GM18858 (cell line): ENCODE measurements at regions not wholly inside any gene's neighbourhood (a gene's known extent, or its start where the extent isn't known, plus 50 kb on each side); places are given as distances from the start of the nearest gene placed in this dataset.

Source experiments
- ATAC-seq: cut with Tn5 transposase; IDR thresholded peaks from one replicate; pipeline ENCODE4 v1.9.1; 2021; ENCODE audit not compliant: unreplicated experiment

GRCh38 chrX:5113128-5113527 is 1115.5 kb downstream of the NLGN4X start:
- no peak for ATAC-seq

DNA sequence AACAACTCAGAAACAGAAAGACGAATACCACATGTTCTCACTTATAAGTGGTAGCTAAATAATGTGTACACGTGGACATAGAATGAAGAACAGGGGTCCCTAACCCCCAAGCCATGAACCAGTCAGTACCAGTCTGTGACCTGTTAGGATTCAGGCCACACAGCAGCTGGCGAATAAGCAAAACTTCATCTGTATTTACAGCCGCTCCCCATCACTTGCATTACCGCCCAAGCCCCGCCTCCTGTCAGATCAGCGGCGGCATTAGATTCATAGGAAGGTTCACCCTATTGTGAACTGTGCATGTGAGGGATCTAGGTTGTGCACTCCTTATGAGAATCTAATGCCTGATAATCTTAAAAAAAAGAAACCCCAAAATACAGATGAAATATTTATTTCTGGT is 1128.7 kb downstream of the NLGN4X start:
- ATAC-seq, result no peak

GRCh38 chrX:5086388-5086787 is 1142.3 kb downstream of the NLGN4X start:
- ATAC-seq, result no peak

- no peak for ATAC-seq
These were observed 1144.4 kb downstream of the NLGN4X start for GRCh38 chrX:5084279-5084678.

DNA sequence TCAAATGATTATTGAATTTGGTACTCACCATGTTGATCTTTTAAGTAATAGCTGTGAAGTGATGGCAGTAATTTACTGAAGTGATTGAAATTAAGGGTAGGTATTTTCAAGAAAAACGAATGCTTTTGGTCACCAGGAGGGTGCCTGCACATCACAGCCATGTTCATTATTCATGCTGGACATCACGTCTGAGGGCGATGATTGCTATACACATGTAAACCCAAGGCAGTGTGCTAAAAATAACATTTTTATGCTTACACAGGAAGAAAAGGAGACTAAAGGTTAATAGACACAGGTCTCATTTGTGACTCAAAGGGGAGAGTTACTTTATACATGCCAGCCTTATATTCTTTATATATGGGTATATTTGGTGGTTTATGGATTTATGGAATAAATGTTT is 1146.0 kb downstream of the NLGN4X start:
- no peak for ATAC-seq

GRCh38 chrX:5080791-5081190 is 1147.9 kb downstream of the NLGN4X start:
- no peak for ATAC-seq

DNA sequence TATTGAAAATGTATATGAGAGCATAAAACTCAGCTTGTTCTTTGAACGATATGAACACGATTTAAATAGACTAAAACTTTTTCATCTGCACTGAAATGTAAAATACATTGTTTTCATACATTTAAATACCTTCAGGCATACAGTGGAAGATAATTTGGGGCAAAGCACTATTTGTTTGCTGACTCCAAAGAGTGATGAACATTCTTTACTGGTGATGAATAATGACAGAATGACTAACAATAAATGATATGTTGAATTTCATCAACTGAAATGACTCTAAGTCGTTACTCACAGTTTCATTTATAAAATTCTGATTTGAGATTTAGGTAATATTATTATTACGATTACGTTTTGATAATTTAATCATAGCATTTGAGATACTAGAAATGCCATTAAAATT is 1160.1 kb downstream of the NLGN4X start:
- ATAC-seq, result no peak

DNA sequence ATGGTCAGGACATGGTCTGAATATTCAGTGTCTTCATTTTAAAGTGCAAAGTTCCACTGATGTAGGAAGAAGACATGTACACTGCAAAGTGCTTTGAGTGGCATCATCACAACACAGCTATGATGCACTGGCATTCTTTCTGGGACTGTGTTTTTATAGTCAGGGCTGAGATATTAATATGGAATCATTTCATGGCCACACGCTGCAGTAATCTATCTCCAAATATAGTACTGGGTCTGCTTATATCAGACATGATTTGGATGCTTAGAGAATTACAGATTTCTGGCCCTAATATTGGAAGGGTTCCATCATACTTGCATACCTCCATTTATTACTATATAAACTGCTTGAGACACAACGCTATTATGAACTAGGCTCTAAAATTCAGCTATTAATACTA is 1170.9 kb downstream of the NLGN4X start:
- ATAC-seq, result no peak

DNA sequence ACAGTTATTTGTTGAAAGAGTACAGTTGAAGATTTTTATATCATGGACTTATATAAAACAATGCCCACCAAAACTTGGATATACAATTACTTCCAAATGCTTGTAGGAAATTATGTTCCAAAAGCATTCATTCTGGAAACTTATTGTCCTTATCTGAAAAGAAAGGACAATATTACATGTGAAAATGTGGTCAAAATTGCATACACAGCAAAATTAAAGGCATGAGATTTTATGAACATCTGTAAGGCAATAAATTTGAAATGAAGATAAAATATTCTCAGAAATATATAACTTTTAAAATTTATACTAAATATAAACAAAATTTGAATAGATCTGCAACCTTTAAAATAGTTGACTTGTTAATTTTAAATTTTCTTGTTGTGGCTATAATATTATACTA is 1173.8 kb downstream of the NLGN4X start:
- ATAC-seq, result no peak

GRCh38 chrX:5051831-5052491 is 1176.7 kb downstream of the NLGN4X start:
- no peak for ATAC-seq

DNA sequence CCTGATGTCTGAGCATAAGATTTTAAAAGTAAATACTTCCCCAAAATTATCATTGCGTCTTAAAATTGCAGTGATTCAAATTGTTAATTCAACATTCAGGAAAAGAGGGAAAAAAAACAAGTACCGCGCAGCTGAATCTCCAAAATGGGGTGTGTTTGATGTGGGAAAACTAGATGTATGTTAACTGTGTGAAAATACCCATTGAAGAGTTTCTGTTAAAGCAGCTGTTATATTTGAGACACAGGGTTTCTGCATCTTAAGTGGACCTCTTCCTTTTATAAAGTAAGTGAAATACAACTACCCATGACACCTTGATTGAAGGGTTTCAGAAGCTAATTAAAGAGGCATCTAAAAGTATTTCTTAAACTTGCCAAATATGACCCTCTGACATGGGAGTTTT is 1186.1 kb downstream of the NLGN4X start:
- no peak for ATAC-seq

- no peak for ATAC-seq
These were observed 1196.9 kb downstream of the NLGN4X start for GRCh38 chrX:5031792-5032191.

GRCh38 chrX:5015451-5015850 is 1213.2 kb downstream of the NLGN4X start:
- ATAC-seq, result no peak

DNA sequence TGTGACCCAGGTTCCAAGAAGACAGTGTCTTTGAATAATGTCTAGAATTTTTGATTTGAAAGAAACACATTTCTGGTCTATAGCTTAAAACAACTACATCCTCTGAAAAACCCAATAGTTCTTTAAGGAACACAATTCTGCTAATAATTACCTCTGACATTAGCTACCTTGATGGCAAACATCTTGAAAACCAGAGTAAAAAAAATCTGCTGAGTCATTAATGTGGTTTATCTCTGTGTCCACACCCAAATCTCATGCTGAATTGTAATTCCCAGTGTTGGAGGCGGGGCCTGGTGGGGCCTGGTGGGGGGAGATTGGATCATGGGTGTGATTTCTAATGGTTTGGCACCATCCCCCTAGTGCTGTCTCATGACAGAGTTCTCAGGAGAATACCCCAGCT is 1233.8 kb downstream of the NLGN4X start:
- no peak for ATAC-seq

DNA sequence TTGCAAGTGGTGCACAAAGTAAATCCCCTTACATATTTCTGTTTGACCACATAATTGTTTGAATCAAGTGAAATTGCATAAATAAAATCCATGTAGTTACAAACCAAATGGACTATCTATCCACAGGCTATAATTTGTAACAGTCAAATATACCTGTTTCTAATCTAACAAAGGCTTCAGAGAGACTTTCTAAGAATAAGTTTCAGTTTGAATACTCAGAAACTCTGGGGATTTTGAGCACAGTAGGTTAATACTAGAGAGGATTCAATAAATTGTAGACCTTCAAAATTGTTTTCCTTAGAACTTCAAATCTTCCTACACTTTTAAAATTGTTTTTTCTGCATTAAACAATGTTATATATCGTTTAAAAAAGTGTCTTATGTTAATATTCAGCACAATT is 1250.1 kb downstream of the NLGN4X start:
- no peak for ATAC-seq

- ATAC-seq, result no peak
These were observed 1257.0 kb downstream of the NLGN4X start for GRCh38 chrX:4971646-4972045.

- no peak for ATAC-seq
These were observed 1250.7 kb upstream of the PRKX start for GRCh38 chrX:4964112-4964511.

DNA sequence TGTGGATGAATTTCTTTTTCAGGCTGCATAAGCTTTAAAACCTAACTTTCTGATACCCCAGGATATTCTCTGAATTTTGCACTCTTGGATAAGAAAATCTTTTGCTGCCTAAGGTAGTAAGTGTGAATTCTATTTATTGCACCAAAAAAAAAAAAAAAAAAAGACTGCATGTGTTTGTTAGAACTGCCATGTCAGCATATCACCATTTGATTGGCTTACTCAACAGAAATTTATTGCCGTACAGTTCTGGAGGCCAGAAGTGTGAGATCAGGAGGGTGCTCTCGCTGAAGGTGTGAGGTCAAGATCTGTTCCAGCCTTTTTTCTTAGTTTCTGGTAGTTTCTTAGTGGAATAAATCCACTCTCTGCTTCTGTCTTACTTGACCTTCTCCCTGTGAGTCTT is 1250.0 kb upstream of the PRKX start:
- no peak for ATAC-seq

DNA sequence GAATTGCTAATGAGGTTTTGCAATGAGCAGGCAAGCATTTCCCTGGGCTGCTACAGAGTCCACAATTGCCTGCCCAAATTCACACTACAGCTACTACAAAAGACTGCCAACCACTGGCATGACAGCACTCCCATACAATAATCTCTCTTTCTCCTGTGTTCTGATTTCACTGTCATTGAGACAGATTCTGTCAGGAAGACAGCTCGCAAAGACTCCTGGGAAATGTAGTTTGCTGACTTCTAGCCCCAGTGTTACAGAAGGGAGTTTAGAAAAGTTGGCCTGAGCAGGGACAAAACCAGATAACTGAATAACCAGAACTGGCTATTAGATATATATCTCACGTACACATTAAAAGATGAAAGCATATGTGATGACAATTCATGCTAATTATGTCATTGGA is 1231.3 kb upstream of the PRKX start:
- ATAC-seq, result no peak

DNA sequence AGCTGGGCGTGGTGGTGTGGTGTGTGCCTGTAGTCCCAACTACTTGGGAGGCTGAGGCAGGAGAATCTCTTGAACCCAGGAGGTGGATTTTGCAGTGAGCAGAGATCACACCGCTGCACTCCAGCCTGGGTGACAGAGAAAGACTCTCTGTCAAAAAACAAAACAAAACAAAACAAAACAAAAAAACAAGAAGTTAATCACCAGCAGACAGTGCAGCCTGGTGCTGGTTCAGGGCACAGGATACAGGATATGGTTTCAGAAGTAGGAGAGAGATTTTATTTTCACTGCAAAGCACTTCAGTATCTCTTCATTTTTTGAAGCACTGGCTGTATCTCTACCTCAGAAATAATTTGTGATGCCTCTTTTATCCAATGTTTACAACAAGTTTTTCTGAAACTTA is 1222.9 kb upstream of the PRKX start:
- ATAC-seq, result no peak

DNA sequence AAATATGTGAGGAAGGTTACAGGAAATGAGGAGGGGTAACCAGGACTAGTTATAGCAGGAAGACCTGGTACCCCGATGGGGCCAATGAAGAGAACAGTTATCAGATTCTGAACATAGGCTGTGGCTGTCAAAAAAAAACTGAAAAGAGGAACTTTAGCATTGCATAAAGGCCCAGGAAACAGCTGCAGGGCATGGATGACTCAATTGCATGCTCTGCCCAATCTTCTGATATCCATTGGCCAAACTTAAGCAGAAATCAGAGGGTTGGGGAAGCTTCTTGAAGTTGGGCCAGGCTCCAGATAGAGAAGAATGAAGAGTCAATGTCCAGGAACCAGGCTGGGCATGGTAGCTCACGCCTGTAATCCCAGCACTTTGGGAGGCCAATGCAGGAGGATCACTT is 1222.4 kb upstream of the PRKX start:
- peak; percentile 78 for ATAC-seq

DNA sequence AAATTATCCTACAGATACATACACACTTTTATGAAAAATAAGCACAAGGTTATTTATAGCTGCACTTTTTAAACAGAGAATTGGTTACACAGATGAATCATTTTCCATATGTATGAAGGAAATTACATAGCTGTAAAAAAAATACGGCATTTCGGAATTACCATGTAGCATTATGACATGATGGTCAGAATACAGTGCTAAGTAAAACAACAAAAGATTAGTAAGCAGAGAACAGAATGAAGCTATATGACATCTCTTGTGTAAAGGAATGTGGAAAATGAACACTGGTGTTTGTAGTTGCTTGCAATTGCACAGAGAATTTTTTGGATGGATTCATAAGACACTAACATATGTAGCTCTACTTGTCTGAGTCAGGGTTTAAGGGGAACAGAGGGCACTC is 1222.0 kb upstream of the PRKX start:
- ATAC-seq, result peak; percentile 17

- no peak for ATAC-seq
These were observed 1219.3 kb upstream of the PRKX start for GRCh38 chrX:4932790-4933189.

DNA sequence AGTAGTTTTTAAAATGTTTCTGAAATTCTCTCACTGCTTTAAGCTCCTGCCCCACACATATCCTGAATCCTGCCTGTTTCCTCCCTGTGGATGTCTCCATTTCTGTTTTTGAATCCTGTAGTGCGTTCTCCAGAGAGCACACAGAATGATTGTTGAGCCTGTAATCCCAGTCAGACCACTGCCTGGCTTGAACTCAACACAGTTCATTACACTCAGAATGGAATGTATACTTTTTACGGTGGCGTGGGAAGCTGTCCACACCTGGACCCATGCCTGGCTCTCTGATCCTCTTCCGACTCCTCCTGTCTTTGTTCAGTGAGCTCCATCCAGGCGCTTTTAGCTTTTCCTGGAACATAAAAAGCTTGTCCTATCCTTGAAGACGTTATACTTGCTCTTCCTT is 1217.0 kb upstream of the PRKX start:
- no peak for ATAC-seq
